Hepatocyte (in vitro differentiated cells): ENCODE measurements at regions not wholly inside any gene's neighbourhood (a gene's known extent, or its start where the extent isn't known, plus 50 kb on each side); places are given as distances from the start of the nearest gene placed in this dataset.

Experiments
- EZH2 ChIP-seq: fragments of 200-600 bp; sonication (generic); IDR thresholded peaks from 2 replicates; pipeline ENCODE4 v1.6.1; 2016; ENCODE audit warnings: antibody characterized with exemption, mild to moderate bottlenecking, borderline replicate concordance
- TF ChIP-seq, protein P1 (sequence below): fragments of 200-600 bp; sonication (generic); IDR thresholded peaks from 2 replicates; pipeline ENCODE4 v1.5.1; 2016; ENCODE audit warnings: antibody characterized with exemption, mild to moderate bottlenecking; ENCODE audit not compliant: poor library complexity

GRCh38 chr11:101279728-101280127, 150.1 kb upstream of the PGR start:
- TF ChIP-seq, protein P1, sequence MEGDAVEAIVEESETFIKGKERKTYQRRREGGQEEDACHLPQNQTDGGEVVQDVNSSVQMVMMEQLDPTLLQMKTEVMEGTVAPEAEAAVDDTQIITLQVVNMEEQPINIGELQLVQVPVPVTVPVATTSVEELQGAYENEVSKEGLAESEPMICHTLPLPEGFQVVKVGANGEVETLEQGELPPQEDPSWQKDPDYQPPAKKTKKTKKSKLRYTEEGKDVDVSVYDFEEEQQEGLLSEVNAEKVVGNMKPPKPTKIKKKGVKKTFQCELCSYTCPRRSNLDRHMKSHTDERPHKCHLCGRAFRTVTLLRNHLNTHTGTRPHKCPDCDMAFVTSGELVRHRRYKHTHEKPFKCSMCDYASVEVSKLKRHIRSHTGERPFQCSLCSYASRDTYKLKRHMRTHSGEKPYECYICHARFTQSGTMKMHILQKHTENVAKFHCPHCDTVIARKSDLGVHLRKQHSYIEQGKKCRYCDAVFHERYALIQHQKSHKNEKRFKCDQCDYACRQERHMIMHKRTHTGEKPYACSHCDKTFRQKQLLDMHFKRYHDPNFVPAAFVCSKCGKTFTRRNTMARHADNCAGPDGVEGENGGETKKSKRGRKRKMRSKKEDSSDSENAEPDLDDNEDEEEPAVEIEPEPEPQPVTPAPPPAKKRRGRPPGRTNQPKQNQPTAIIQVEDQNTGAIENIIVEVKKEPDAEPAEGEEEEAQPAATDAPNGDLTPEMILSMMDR = no peak
- no peak for TF ChIP-seq EZH2
